Fibroblast of pulmonary artery (primary cell): ENCODE measurements at regions not wholly inside any gene's neighbourhood (a gene's known extent, or its start where the extent isn't known, plus 50 kb on each side); places are given as distances from the start of the nearest gene placed in this dataset.

Experiments used
- DNase-seq: peaks from one replicate; pipeline ENCODE4 v3.0.0-alpha.2; 2010; ENCODE audit warnings: low read depth
- H3K4me3 ChIP-seq: replicated peaks from 2 replicates; pipeline ENCODE4 v1.5.1; 2011; ENCODE audit warnings: low read depth, mild to moderate bottlenecking, control low read depth, low read length, moderate library complexity
- CTCF ChIP-seq: IDR thresholded peaks from 2 replicates; pipeline ENCODE4 v1.5.1; 2011; ENCODE audit warnings: mild to moderate bottlenecking, control low read depth, low read length, inconsistent platforms; ENCODE audit errors: missing control alignments

DNA sequence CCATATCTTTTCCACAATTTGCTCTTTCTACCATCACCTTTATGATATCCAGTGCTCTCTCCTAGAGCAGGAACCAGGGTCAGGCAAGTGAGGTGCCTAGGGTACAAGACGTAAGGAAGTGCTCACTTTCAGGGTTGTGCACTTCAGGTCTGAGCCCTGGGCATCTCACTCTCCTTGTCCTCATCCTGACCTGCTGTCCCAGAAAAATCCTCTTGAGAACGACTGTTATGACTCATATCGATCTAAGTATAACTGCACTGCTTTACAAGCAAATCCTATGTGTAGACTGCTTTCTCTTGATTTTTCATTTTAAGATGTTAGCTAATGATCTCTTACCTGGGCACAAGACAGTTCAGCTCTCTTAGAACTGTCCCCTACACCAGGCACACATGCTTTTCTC is 100.1 kb downstream of the TMEM100 start:
- TF ChIP-seq CTCF, result no peak
- H3K4me3 ChIP-seq, result no peak overlapping the region
- no peak for DNase-seq

GRCh38 chr17:55620945-55621344 is 101.7 kb downstream of the TMEM100 start:
- H3K4me3 ChIP-seq, result no peak overlapping the region
- no peak for TF ChIP-seq CTCF
- DNase-seq, result no peak

DNA sequence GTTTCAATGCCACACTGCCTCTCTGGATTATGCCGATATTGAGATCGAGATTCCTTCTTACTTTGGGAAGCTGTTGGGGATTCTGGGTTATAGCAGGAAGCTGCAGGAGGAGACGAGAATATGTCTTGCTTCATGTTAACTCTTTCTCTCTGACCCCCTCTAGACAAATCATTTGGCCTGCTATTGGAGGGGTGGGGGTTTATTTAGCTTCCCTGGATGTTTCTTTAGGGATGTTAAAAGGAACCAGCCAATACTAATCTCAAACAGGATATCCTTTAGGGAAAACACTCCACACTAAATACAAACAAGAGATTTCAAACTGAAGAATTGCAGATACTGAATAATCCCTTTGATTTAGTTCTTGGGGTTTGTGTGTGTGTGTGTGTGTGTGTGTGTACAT is 102.6 kb downstream of the TMEM100 start:
- TF ChIP-seq CTCF, result no peak
- DNase-seq, result no peak
- H3K4me3 ChIP-seq, result no peak overlapping the region

GRCh38 chr17:55617441-55617840 is 105.2 kb downstream of the TMEM100 start:
- H3K4me3 ChIP-seq, result no peak overlapping the region
- no peak for DNase-seq
- TF ChIP-seq CTCF, result no peak

DNA sequence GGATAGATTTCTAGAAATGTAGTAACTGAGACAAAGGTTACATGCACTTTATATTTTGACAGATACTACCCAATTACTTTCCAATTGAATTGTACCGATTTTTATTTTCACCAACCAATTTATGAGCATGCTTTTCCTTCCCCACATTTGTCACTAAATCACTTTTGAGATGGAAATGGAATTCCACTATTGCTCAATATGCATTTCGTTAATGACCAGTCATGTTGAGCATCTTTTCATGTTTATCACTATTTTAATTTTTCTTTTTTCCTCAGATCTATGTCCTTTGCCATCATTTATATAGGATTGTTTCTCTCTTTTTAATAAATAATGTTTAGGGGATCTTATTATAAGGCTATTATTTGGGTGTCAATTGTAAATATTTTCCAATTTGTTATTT is 102.8 kb upstream of the SMIM36 start:
- no peak overlapping the region for H3K4me3 ChIP-seq
- no peak for TF ChIP-seq CTCF
- DNase-seq, result no peak

- no peak for TF ChIP-seq CTCF
- no peak overlapping the region for H3K4me3 ChIP-seq
- DNase-seq, result no peak
Observed at GRCh38 chr17:55612691-55613141, 101.5 kb upstream of the SMIM36 start.

- no peak for TF ChIP-seq CTCF
- DNase-seq, result peak; percentile 77
- H3K4me3 ChIP-seq, result no peak overlapping the region
Observed at GRCh38 chr17:55607731-55608341, 96.6 kb upstream of the SMIM36 start.
